Left renal pelvis (tissue), 4 donors: ENCODE measurements at regions not wholly inside any gene's neighbourhood (a gene's known extent, or its start where the extent isn't known, plus 50 kb on each side); places are given as distances from the start of the nearest gene placed in this dataset.

Experiments
- DNase-seq, 4 donors: peaks; one replicate each; pipeline ENCODE4 v3.0.0-alpha.2; 2013; ENCODE audit warnings: low read depth in 4 of 4, low spot score in 3 of 4

- no peak for DNase-seq
Measured at GRCh38 chr9:18362901-18363685, 110.9 kb upstream of the ADAMTSL1 start.

- no peak for DNase-seq
Measured at GRCh38 chr9:18365651-18366050, 108.3 kb upstream of the ADAMTSL1 start.

- no peak for DNase-seq
Measured at GRCh38 chr9:18366184-18366583, 107.8 kb upstream of the ADAMTSL1 start.

GRCh38 chr9:18368206-18368605, 105.7 kb upstream of the ADAMTSL1 start:
- no peak for DNase-seq

- DNase-seq = no peak
Measured at GRCh38 chr9:18371141-18371540, 102.8 kb upstream of the ADAMTSL1 start.

GRCh38 chr9:18371621-18372020, 102.3 kb upstream of the ADAMTSL1 start:
- DNase-seq = no peak

- no peak for DNase-seq
Measured at GRCh38 chr9:18379073-18379811, 94.7 kb upstream of the ADAMTSL1 start.

- DNase-seq = no peak
Measured at GRCh38 chr9:18382243-18382642, 91.7 kb upstream of the ADAMTSL1 start.

GRCh38 chr9:18384066-18384465, 89.9 kb upstream of the ADAMTSL1 start:
- no peak for DNase-seq

GRCh38 chr9:18385696-18386490, 88.1 kb upstream of the ADAMTSL1 start:
- DNase-seq = no peak

GRCh38 chr9:18390393-18390792, 83.6 kb upstream of the ADAMTSL1 start:
- DNase-seq = no peak

- DNase-seq = peak in 3 of 4 donors; percentile 27 to 43 (median 36)
Measured at GRCh38 chr9:18393340-18394130, 80.4 kb upstream of the ADAMTSL1 start.

- DNase-seq = no peak
Measured at GRCh38 chr9:18394847-18395351, 79.1 kb upstream of the ADAMTSL1 start.

- no peak for DNase-seq
Measured at GRCh38 chr9:18396102-18396728, 77.7 kb upstream of the ADAMTSL1 start.

GRCh38 chr9:18397076-18397475, 76.9 kb upstream of the ADAMTSL1 start:
- no peak for DNase-seq

GRCh38 chr9:18398038-18398437, 75.9 kb upstream of the ADAMTSL1 start:
- no peak for DNase-seq

GRCh38 chr9:18404434-18405029, 69.4 kb upstream of the ADAMTSL1 start:
- DNase-seq = no peak

GRCh38 chr9:18405240-18405639, 68.7 kb upstream of the ADAMTSL1 start:
- no peak for DNase-seq

GRCh38 chr9:18410983-18411382, 63.0 kb upstream of the ADAMTSL1 start:
- no peak for DNase-seq
